Keratinocyte (primary cell): ENCODE measurements at regions not wholly inside any gene's neighbourhood (a gene's known extent, or its start where the extent isn't known, plus 50 kb on each side); places are given as distances from the start of the nearest gene placed in this dataset.
"Not testable (repeated sequence)": the region's sequence is repeated elsewhere in the genome, so short reads cannot be mapped to it uniquely, and the experiment has no call there.

Source experiments
- CTCF ChIP-seq, 3 experiments: IDR thresholded peaks in 1 of 3; conservative IDR thresholded peaks in 1 of 3; optimal IDR thresholded peaks in 1 of 3; 2 replicates in 2 of 3; 3 replicates in 1 of 3; pipeline versions ENCODE3 to v1.5.1; 2011; ENCODE audit warnings: low read length in 3 of 3, mild to moderate bottlenecking in 3 of 3, moderate library complexity in 2 of 3, control low read depth in 1 of 3, inconsistent platforms in 1 of 3; ENCODE audit not compliant: insufficient read depth in 2 of 3; ENCODE audit errors: extremely low read depth in 1 of 3
- EZH2 ChIP-seq: IDR thresholded peaks from one replicate; pipeline ENCODE4 v1.6.1; 2012; ENCODE audit warnings: inconsistent platforms, mild to moderate bottlenecking, low read length, moderate library complexity

GRCh38 chr5:110005907-110006562, 316.3 kb downstream of the MAN2A1 start:
- TF ChIP-seq CTCF (optimal IDR thresholded peaks at IDR 0.05 in 1 of 3, IDR thresholded peaks at IDR 0.05 in 1 of 3, conservative IDR thresholded peaks at IDR 0.05 in 1 of 3; ENCODE audit: extremely low read depth in 1 of 3, insufficient read depth in 2 of 3, low read length in 3 of 3); EZH2: not testable (repeated sequence)
